K562 (cell line): ENCODE measurements at regions not wholly inside any gene's neighbourhood (a gene's known extent, or its start where the extent isn't known, plus 50 kb on each side); places are given as distances from the start of the nearest gene placed in this dataset.

Experiments used
- ARID1B ChIP-seq: fragments of 450-650 bp; IDR thresholded peaks from 2 replicates; pipeline ENCODE4 v1.6.1; 2016; ENCODE audit warnings: antibody characterized with exemption, mild to moderate bottlenecking, inconsistent platforms
- ARID3B ChIP-seq: fragments of 250-450 bp; sonication (Bioruptor Pico); IDR thresholded peaks from 2 replicates; pipeline ENCODE4 v1.4.0; 2020; ENCODE audit warnings: borderline replicate concordance
- CBX1 ChIP-seq: sonication (generic); IDR thresholded peaks from 2 replicates; pipeline ENCODE4 v1.6.1; 2016; ENCODE audit warnings: antibody characterized with exemption, low read depth, mild to moderate bottlenecking
- CHD1 ChIP-seq: fragments of 200-600 bp; sonication (generic); IDR thresholded peaks from one replicate; pipeline ENCODE4 v1.6.1; 2012; ENCODE audit warnings: mild to moderate bottlenecking, moderate library complexity, low read length, inconsistent platforms
- ELK1 ChIP-seq: sonication (generic); formaldehyde crosslinking; IDR thresholded peaks from 2 replicates; pipeline ENCODE4 v1.8.1; 2022; ENCODE audit warnings: missing genetic modification reagents
- EP300 ChIP-seq: IDR thresholded peaks from 2 replicates; pipeline ENCODE4 v1.6.1; 2012; ENCODE audit warnings: low read length, improper control_type of control experiment
- ESRRA ChIP-seq: fragments of 450-650 bp; IDR thresholded peaks from 2 replicates; pipeline ENCODE4 v1.6.1; 2014; ENCODE audit warnings: low read depth, mild to moderate bottlenecking, moderate library complexity, borderline replicate concordance
- EWSR1 ChIP-seq: fragments of 450-650 bp; IDR thresholded peaks from 2 replicates; pipeline ENCODE4 v1.6.1; 2018; ENCODE audit warnings: borderline replicate concordance, mild to moderate bottlenecking, low read depth, moderate library complexity; ENCODE audit not compliant: partially characterized antibody
- HCFC1 ChIP-seq: IDR thresholded peaks from 2 replicates; pipeline ENCODE4 v1.6.1; 2012; ENCODE audit warnings: low read depth, low read length, improper control_type of control experiment
- HNRNPK ChIP-seq: fragments of 200-400 bp; formaldehyde crosslinking; IDR thresholded peaks from one replicate; pipeline ENCODE4 v1.6.1; 2018; ENCODE audit warnings: mild to moderate bottlenecking, low read depth, low read length; ENCODE audit not compliant: poor library complexity, severe bottlenecking
- HNRNPL ChIP-seq: fragments of 200-400 bp; formaldehyde crosslinking; IDR thresholded peaks from 2 replicates; pipeline ENCODE4 v1.6.1; 2017; ENCODE audit warnings: low read depth, mild to moderate bottlenecking, low read length
- NCOR1 ChIP-seq: fragments of 450-650 bp; IDR thresholded peaks from 2 replicates; pipeline ENCODE4 v1.6.1; 2016; ENCODE audit warnings: mild to moderate bottlenecking, moderate library complexity
- NFATC3 ChIP-seq: fragments of 450-650 bp; IDR thresholded peaks from 2 replicates; pipeline ENCODE4 v1.6.1; 2017; ENCODE audit warnings: mild to moderate bottlenecking
- PTRF ChIP-seq: fragments of 450-650 bp; IDR thresholded peaks from 2 replicates; pipeline ENCODE4 v1.6.1; 2016; ENCODE audit warnings: mild to moderate bottlenecking, missing genetic modification characterization, missing compliant biosample characterization
- RBM34 ChIP-seq: fragments of 200-400 bp; formaldehyde crosslinking; IDR thresholded peaks from 2 replicates; pipeline ENCODE4 v1.6.1; 2018; ENCODE audit warnings: low read length, borderline replicate concordance; ENCODE audit not compliant: insufficient read depth
- SMARCA5 ChIP-seq: fragments of 450-650 bp; IDR thresholded peaks from 2 replicates; pipeline ENCODE4 v1.6.1; 2016
- SMARCC2 ChIP-seq: fragments of 450-650 bp; IDR thresholded peaks from 2 replicates; pipeline ENCODE4 v1.6.1; 2017; ENCODE audit warnings: antibody characterized with exemption, moderate library complexity, mild to moderate bottlenecking, low read depth
- STAT5A ChIP-seq: IDR thresholded peaks from 2 replicates; pipeline ENCODE4 v1.6.1; 2012; ENCODE audit warnings: low read length, inconsistent platforms, borderline replicate concordance
- TRIM24 ChIP-seq, 2 experiments: fragments of 450-650 bp; IDR thresholded peaks; 2 replicates each; pipeline ENCODE4 v1.6.1; 2016
- ZFP30 ChIP-seq: fragments of 250-450 bp; sonication (Bioruptor Pico); IDR thresholded peaks from 2 replicates; pipeline ENCODE4 v1.8.0; 2022; ENCODE audit warnings: moderate library complexity, mild to moderate bottlenecking, inconsistent platforms, borderline replicate concordance
- ZNF140 ChIP-seq: fragments of 250-450 bp; sonication (Bioruptor Pico); IDR thresholded peaks from 2 replicates; pipeline ENCODE4 v1.8.0; 2021; ENCODE audit warnings: moderate library complexity, mild to moderate bottlenecking, inconsistent platforms
- ZNF146 ChIP-seq: IDR thresholded peaks from one replicate; pipeline ENCODE4 v1.6.1; 2018; ENCODE audit warnings: missing compliant biosample characterization; ENCODE audit not compliant: unreplicated experiment
- ZNF263 ChIP-seq: sonication (generic); formaldehyde crosslinking; IDR thresholded peaks from 2 replicates; pipeline ENCODE4 v1.8.0; 2022; ENCODE audit warnings: mild to moderate bottlenecking, missing genetic modification reagents, borderline replicate concordance
- ZNF395 ChIP-seq: fragments of 200-800 bp; sonication (Bioruptor generic); IDR thresholded peaks from 2 replicates; pipeline ENCODE4 v1.6.1; 2017; ENCODE audit warnings: missing genetic modification characterization, missing compliant biosample characterization
- ZNF639 ChIP-seq, 2 experiments: fragments of 200-800 bp in 1 of 2; sonication (Bioruptor generic) in 1 of 2; sonication (generic) in 1 of 2; formaldehyde crosslinking in 1 of 2; IDR thresholded peaks in 1 of 2; conservative IDR thresholded peaks in 1 of 2; 2 replicates each; pipeline versions ENCODE4 v1.5.0 to v1.6.1; 2016 to 2020; ENCODE audit warnings: missing compliant biosample characterization in 1 of 2, missing genetic modification characterization in 1 of 2, missing genetic modification reagents in 1 of 2

- TF ChIP-seq ZNF639 (CRISPR knock-in tag; conservative IDR thresholded peaks at IDR 0.05 in 1 of 2, IDR thresholded peaks at IDR 0.05 in 1 of 2) (no peak), ELK1 (CRISPR knock-in tag) (no peak), HNRNPK (no peak), ZNF140 (CRISPR knock-in tag) (no peak), EP300 (peak; percentile 59), TRIM24 (IDR thresholded peaks at IDR 0.05) (peak; percentile 89 to 90), ESRRA (no peak; the same call in 1 of the 2 replicates), CBX1 (no peak), STAT5A (peak; percentile 80), ARID1B (peak; percentile 95), NCOR1 (peak; percentile 82), EWSR1 (no peak), HNRNPL (no peak), SMARCA5 (no peak), HCFC1 (no peak), ARID3B (CRISPR knock-in tag) (no peak), CHD1 (no peak), RBM34 (no peak), ZNF146 (no peak), ZNF263 (CRISPR knock-in tag) (no peak), PTRF (tag) (no peak), SMARCC2 (peak; percentile 53; the same call in 1 of the 2 replicates), NFATC3 (peak; percentile 77; the same call in 1 of the 2 replicates), ZNF395 (CRISPR knock-in tag) (no peak), ZFP30 (CRISPR knock-in tag) (no peak)
Observed at GRCh38 chr12:13436696-13437391, 240.3 kb downstream of the EMP1 start (continued).
